Inflammatory macrophage treated with lipopolysaccharide for 4 hours (primary cell): ENCODE measurements at regions not wholly inside any gene's neighbourhood (a gene's known extent, or its start where the extent isn't known, plus 50 kb on each side); places are given as distances from the start of the nearest gene placed in this dataset.
A peak's percentile ranks its signal among the peaks of the same experiment; 100 is the strongest.
"Not testable (repeated sequence)": the region's sequence is repeated elsewhere in the genome, so short reads cannot be mapped to it uniquely, and the experiment has no call there.

Source experiments
- DNase-seq: peaks from one replicate; pipeline ENCODE4 v3.0.0-alpha.2; 2020

- DNase-seq, result no peak
Observed at GRCh38 chr2:12613137-12613835, 103.5 kb upstream of the TRIB2 start.

- no peak for DNase-seq
Observed at GRCh38 chr2:12615509-12615908, 101.2 kb upstream of the TRIB2 start.

GRCh38 chr2:12616456-12617156, 100.1 kb upstream of the TRIB2 start:
- DNase-seq, result peak; percentile 96

GRCh38 chr2:12617366-12617765, 99.4 kb upstream of the TRIB2 start:
- DNase-seq, result peak; percentile 59

- no peak for DNase-seq
Observed at GRCh38 chr2:12617853-12618252, 98.9 kb upstream of the TRIB2 start.

GRCh38 chr2:12618576-12618975, 98.2 kb upstream of the TRIB2 start:
- DNase-seq, result peak; percentile 38

GRCh38 chr2:12619975-12620374, 96.8 kb upstream of the TRIB2 start:
- peak; percentile 57 for DNase-seq

- DNase-seq, result no peak
Observed at GRCh38 chr2:12620759-12621158, 96.0 kb upstream of the TRIB2 start.

- DNase-seq, result no peak
Observed at GRCh38 chr2:12623051-12623450, 93.7 kb upstream of the TRIB2 start.

GRCh38 chr2:12624384-12624783, 92.4 kb upstream of the TRIB2 start:
- DNase-seq, result no peak

- no peak for DNase-seq
Observed at GRCh38 chr2:12624905-12625598, 91.7 kb upstream of the TRIB2 start.

GRCh38 chr2:12628541-12628940, 88.2 kb upstream of the TRIB2 start:
- DNase-seq, result not testable (repeated sequence)

GRCh38 chr2:12636837-12637581, 79.7 kb upstream of the TRIB2 start:
- no peak for DNase-seq

GRCh38 chr2:12637754-12638153, 79.0 kb upstream of the TRIB2 start:
- no peak for DNase-seq

GRCh38 chr2:12641441-12641840, 75.3 kb upstream of the TRIB2 start:
- no peak for DNase-seq

GRCh38 chr2:12642332-12642731, 74.4 kb upstream of the TRIB2 start:
- no peak for DNase-seq

- DNase-seq, result no peak
Observed at GRCh38 chr2:12642859-12643258, 73.9 kb upstream of the TRIB2 start.

GRCh38 chr2:12649602-12650400, 66.9 kb upstream of the TRIB2 start:
- DNase-seq, result no peak

- no peak for DNase-seq
Observed at GRCh38 chr2:12651641-12652040, 65.1 kb upstream of the TRIB2 start.

GRCh38 chr2:12652723-12653122, 64.0 kb upstream of the TRIB2 start:
- DNase-seq, result no peak

GRCh38 chr2:12657560-12657959, 59.2 kb upstream of the TRIB2 start:
- DNase-seq, result no peak

- DNase-seq, result peak; percentile 15
Observed at GRCh38 chr2:12658310-12658945, 58.3 kb upstream of the TRIB2 start.
